T-cell (primary cell): ENCODE measurements at regions not wholly inside any gene's neighbourhood (a gene's known extent, or its start where the extent isn't known, plus 50 kb on each side); places are given as distances from the start of the nearest gene placed in this dataset.
"Not testable (repeated sequence)": the region's sequence is repeated elsewhere in the genome, so short reads cannot be mapped to it uniquely, and the experiment has no call there.

Experiments
- ATAC-seq, 4 experiments: fragments of 200-7000 bp in 3 of 4; fragments of 150-1000 bp in 1 of 4; cut with Tn5 transposase; replicated peaks in 1 of 4; 1 replicate in 3 of 4; 2 replicates in 1 of 4; pipeline ENCODE4 v1.10.0; 2021; ENCODE audit warnings: moderate library complexity in 3 of 4, mild to moderate bottlenecking in 2 of 4, moderate number of reproducible peaks in 1 of 4
- CTCF ChIA-PET, 2 donors: fragments of 300-600 bp; sonication (Branson Sonifier 250); formaldehyde crosslinking; loops; one replicate each; lab custom pipeline; 2022; ENCODE audit warnings: antibody characterized with exemption in 2 of 2; lab: Charles Lee
- POLR2A ChIA-PET, 2 donors: fragments of 300-600 bp; sonication (Branson Sonifier 250); formaldehyde crosslinking; loops; one replicate each; lab custom pipeline; 2022; ENCODE audit warnings: antibody characterized with exemption in 2 of 2; lab: Charles Lee
- DNase-seq, 35 experiments: peaks; one replicate each; pipeline versions ENCODE4 v3.0.0 to v3.0.0-alpha.2; 2013 to 2023
- H3K27ac ChIP-seq: one replicate; pipeline ENCODE4 v1.5.1; 2013; ENCODE audit warnings: low read length
- H3K27me3 ChIP-seq, 2 experiments: replicated peaks in 1 of 2; 1 replicate in 1 of 2; 2 replicates in 1 of 2; pipeline versions ENCODE4 v1.6.1 to v1.7.0; 2013; ENCODE audit warnings: low read length in 1 of 2, mixed read lengths in 1 of 2; ENCODE audit not compliant: control insufficient read depth in 2 of 2, insufficient read depth in 2 of 2; ENCODE audit errors: extremely low read depth in 1 of 2
- H3K36me3 ChIP-seq, 2 donors: 1 replicate in 1 of 2; 2 replicates in 1 of 2; pipeline versions ENCODE4 v1.6.1 to v1.7.0; 2013; ENCODE audit warnings: low read length in 1 of 2; ENCODE audit not compliant: control insufficient read depth in 2 of 2, insufficient read depth in 1 of 2; ENCODE audit errors: extremely low read depth in 1 of 2
- H3K4me1 ChIP-seq, 2 experiments: 1 replicate in 1 of 2; 2 replicates in 1 of 2; pipeline versions ENCODE4 v1.6.1 to v1.7.0; 2013; ENCODE audit warnings: low read length in 2 of 2, mixed read lengths in 1 of 2; ENCODE audit not compliant: insufficient read depth in 2 of 2, control insufficient read depth in 1 of 2; ENCODE audit errors: extremely low read depth in 1 of 2
- H3K4me3 ChIP-seq, 2 donors: 1 replicate in 1 of 2; 2 replicates in 1 of 2; pipeline versions ENCODE4 v1.5.1 to v1.7.0; 2013; ENCODE audit warnings: mild to moderate bottlenecking in 2 of 2, low read length in 1 of 2, moderate library complexity in 1 of 2; ENCODE audit not compliant: control insufficient read depth in 1 of 2; ENCODE audit errors: extremely low read depth in 1 of 2
- H3K9me3 ChIP-seq: 2 replicates; pipeline ENCODE4 v1.7.0; 2013
- H3K27ac Mint-ChIP-seq, 2 donors: one replicate each; pipeline ENCODE4 v1.8.0; 2020 to 2021; ENCODE audit warnings: mild to moderate bottlenecking in 2 of 2, mixed read lengths in 2 of 2
- H3K27me3 Mint-ChIP-seq, 2 donors: one replicate each; pipeline ENCODE4 v1.8.0; 2021 to 2022; ENCODE audit warnings: mixed read lengths in 2 of 2
- H3K36me3 Mint-ChIP-seq: one replicate; pipeline ENCODE4 v1.8.0; 2021; ENCODE audit warnings: mixed read lengths
- H3K4me1 Mint-ChIP-seq, 3 donors: one replicate each; pipeline ENCODE4 v1.8.0; 2020 to 2022; ENCODE audit warnings: mixed read lengths in 3 of 3, mild to moderate bottlenecking in 1 of 3
- H3K4me3 Mint-ChIP-seq, 3 donors: one replicate each; pipeline ENCODE4 v1.8.0; 2020 to 2022; ENCODE audit warnings: mild to moderate bottlenecking in 3 of 3, mixed read lengths in 3 of 3, moderate library complexity in 3 of 3
- H3K9me3 Mint-ChIP-seq, 3 donors: one replicate each; pipeline ENCODE4 v1.8.0; 2020 to 2022; ENCODE audit warnings: mixed read lengths in 3 of 3
- WGBS: methylation state at CpG from one replicate; pipeline ENCODE4 v1.1.5; 2013; ENCODE audit warnings: missing lambda C conversion rate; ENCODE audit not compliant: insufficient coverage; 5-methylcytosine and 5-hydroxymethylcytosine counted together

DNA sequence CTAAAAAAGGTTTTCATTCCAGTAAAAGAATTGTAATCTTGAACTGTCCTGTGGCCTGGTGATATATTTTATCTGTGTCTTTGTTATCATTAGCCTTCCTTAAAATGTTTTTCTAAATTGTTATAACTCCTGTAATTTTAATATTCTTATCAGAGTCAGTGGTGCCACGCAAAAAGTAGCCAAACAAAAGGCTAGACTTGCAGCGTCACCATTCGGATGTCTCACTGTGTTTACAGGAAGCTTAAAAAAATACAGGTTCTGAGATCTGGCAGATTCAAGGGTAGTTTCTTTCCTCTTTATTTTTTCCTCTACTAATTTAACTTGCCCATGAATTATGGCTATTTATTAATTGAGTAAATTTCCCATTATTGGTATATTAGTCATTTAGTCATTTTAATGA, 362.3 kb downstream of the MAT2B start:
- Mint-ChIP-seq H3K27ac (no peak overlapping the region), H3K4me1 (no peaks in the 10 kb centered on the region), H3K36me3 (no peaks in the 10 kb centered on the region), H3K4me3 (no peak overlapping the region), H3K9me3 (peaks cover 0 to 3% (median 3%) of the 10 kb centered on the region in 3 donors), H3K27me3 (no peaks in the 10 kb centered on the region)
- no peaks in the 10 kb centered on the region for H3K9me3 ChIP-seq
- ChIA-PET CTCF (no interaction called here), POLR2A (no interaction called here)
- no peaks in the 10 kb centered on the region for H3K27me3 ChIP-seq
- no peak for ATAC-seq
- H3K4me3 ChIP-seq, result no peak overlapping the region
- H3K4me1 ChIP-seq, result no peaks in the 10 kb centered on the region
- DNase-seq, result no peak
- no CpG with 5 or more reads among the region's 3 CpGs for WGBS
- H3K36me3 ChIP-seq, result no peaks in the 10 kb centered on the region
- no peak overlapping the region for H3K27ac ChIP-seq

DNA sequence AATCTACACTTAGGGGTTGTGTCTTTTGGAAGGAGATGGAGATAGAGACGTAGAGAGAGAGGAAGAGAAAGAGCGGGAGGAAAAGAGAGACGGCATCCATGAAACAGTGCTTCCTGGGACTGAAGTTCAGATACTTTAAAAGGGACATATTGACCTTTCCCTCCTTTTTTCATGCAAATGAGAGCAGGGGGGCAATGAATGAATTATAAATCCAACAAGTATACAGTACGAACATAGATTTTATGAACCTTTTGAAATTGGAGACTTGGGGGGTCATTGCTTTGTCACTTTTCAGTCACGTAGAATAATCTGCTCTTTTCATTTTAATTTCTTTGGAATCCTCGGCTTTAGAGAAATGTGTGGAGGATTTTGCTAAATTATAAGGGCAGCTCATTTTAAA, 364.2 kb downstream of the MAT2B start:
- 100% methylated on average over 1 of the region's 6 CpGs for WGBS
- H3K4me1 ChIP-seq, result no peaks in the 10 kb centered on the region
- POLR2A ChIA-PET, result no interaction called here

DNA sequence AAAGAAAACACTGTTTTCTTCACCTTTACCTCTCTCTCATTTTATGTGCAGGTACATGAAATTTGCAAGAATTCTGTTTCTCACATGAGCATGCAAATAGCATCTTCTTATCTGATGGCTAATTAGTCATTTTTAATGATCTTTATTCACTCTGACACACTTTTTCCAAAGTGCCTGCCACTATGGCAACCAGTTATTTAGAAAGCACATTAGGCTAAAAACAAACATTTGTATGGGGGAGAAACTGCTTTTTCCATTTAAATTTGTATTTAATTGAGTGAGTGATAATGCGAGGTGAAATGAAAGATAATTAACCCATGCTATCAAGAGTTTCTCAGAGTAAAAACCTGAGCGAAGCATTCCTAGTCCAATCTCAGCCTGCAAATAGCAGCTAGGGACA, 365.0 kb downstream of the MAT2B start:
- POLR2A ChIA-PET, result no interaction called here
- Histone ChIP-seq H3K4me1 (no peaks in the 10 kb centered on the region), H3K9me3 (no peaks in the 10 kb centered on the region), H3K36me3 (no peaks in the 10 kb centered on the region), H3K4me3 (no peak overlapping the region), H3K27ac (no peak overlapping the region), H3K27me3 (no peaks in the 10 kb centered on the region)
- Mint-ChIP-seq H3K27me3 (no peaks in the 10 kb centered on the region), H3K36me3 (no peaks in the 10 kb centered on the region), H3K4me3 (no peak overlapping the region), H3K4me1 (no peaks in the 10 kb centered on the region), H3K9me3 (peaks cover 0 to 8% (median 3%) of the 10 kb centered on the region in 3 donors), H3K27ac (no peak overlapping the region)
- CTCF ChIA-PET, result no interaction called here
- WGBS, result no CpG with 5 or more reads among the region's 2 CpGs
- ATAC-seq (no peak), DNase-seq (no peak)

More for the DNA sequence above, 364.2 kb downstream of the MAT2B start:
- H3K27me3 Mint-ChIP-seq, result no peaks in the 10 kb centered on the region
- no peaks in the 10 kb centered on the region for H3K36me3 Mint-ChIP-seq
- H3K27ac Mint-ChIP-seq, result no peak overlapping the region
- DNase-seq (no peak), ATAC-seq (no peak)
- Histone ChIP-seq H3K27me3 (no peaks in the 10 kb centered on the region), H3K4me3 (no peak overlapping the region), H3K9me3 (no peaks in the 10 kb centered on the region), H3K27ac (no peak overlapping the region), H3K36me3 (no peaks in the 10 kb centered on the region)
- H3K4me1 Mint-ChIP-seq, result no peaks in the 10 kb centered on the region
- CTCF ChIA-PET, result no interaction called here
- H3K9me3 Mint-ChIP-seq, result peaks cover 0 to 8% (median 3%) of the 10 kb centered on the region in 3 donors
- H3K4me3 Mint-ChIP-seq, result no peak overlapping the region

DNA sequence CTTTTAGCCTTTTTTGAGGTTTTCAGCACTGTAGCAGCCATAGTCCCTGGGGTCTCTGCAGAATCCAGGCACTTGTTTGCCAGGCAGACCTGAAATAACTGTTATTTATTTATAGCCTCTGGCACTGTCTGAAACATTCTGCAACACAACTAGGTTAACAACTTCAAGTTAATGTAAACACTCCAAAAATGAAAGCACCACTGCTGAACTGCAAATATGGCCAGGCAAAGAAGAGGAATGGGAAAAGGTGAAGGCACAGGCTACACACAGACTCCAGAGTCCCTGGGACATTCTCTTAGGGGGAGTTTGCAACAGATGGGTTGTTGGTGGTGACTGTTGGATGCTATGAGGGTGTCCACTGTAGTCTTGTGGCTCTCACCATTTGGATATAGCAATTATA, 369.0 kb downstream of the MAT2B start:
- Mint-ChIP-seq H3K9me3 (peaks cover 3 to 5% (median 4%) of the 10 kb centered on the region in 3 donors), H3K4me3 (no peak overlapping the region), H3K27ac (no peak overlapping the region), H3K36me3 (no peaks in the 10 kb centered on the region), H3K27me3 (no peaks in the 10 kb centered on the region), H3K4me1 (no peaks in the 10 kb centered on the region)
- Histone ChIP-seq H3K4me3 (no peak overlapping the region), H3K27ac (no peak overlapping the region), H3K4me1 (no peaks in the 10 kb centered on the region), H3K27me3 (no peaks in the 10 kb centered on the region), H3K36me3 (no peaks in the 10 kb centered on the region), H3K9me3 (no peaks in the 10 kb centered on the region)
- ATAC-seq (no peak), DNase-seq (no peak)
- POLR2A ChIA-PET, result no interaction called here
- CTCF ChIA-PET, result no interaction called here

DNA sequence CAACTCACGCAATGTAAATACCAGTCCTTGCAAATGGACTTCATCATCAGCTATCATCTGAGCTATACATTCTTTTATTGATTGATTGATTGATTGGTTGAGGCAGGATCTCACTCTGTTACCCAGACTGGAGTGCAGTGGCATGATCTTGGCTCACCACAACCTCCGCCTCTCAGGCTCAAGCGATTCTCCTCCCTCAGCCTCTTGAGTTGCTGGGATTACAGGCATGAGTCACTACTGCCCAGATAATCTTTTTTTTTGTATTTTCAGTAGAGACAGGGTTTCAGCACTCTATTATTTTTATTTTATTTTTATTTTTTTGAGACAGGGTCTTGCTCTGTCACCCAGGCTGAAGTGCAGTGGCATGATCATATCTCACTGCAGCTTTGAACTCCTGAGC, 369.5 kb downstream of the MAT2B start:
- H3K27ac Mint-ChIP-seq, H3K4me1 ChIP-seq, H3K9me3 Mint-ChIP-seq, H3K4me3 ChIP-seq, DNase-seq, H3K27me3 Mint-ChIP-seq, H3K27me3 ChIP-seq, ATAC-seq, CTCF ChIA-PET, H3K4me1 Mint-ChIP-seq, POLR2A ChIA-PET, H3K27ac ChIP-seq, H3K36me3 ChIP-seq, H3K4me3 Mint-ChIP-seq, H3K9me3 ChIP-seq, H3K36me3 Mint-ChIP-seq: not testable (repeated sequence)
- WGBS, result no CpG with 5 or more reads among the region's 3 CpGs

- POLR2A ChIA-PET, result no interaction called here
- DNase-seq (no peak), ATAC-seq (no peak)
- Mint-ChIP-seq H3K4me3 (no peak overlapping the region), H3K27ac (no peak overlapping the region), H3K4me1 (no peaks in the 10 kb centered on the region), H3K36me3 (no peaks in the 10 kb centered on the region), H3K27me3 (no peaks in the 10 kb centered on the region), H3K9me3 (peaks cover 3 to 5% (median 4%) of the 10 kb centered on the region in 3 donors)
- no peak overlapping the region for H3K4me3 ChIP-seq
- no peaks in the 10 kb centered on the region for H3K9me3 ChIP-seq
- no peaks in the 10 kb centered on the region for H3K36me3 ChIP-seq
- CTCF ChIA-PET, result no interaction called here
- WGBS, result no CpG with 5 or more reads among the region's 1 CpG
- no peak overlapping the region for H3K27ac ChIP-seq
- no peaks in the 10 kb centered on the region for H3K27me3 ChIP-seq
- no peaks in the 10 kb centered on the region for H3K4me1 ChIP-seq
These were observed 372.4 kb downstream of the MAT2B start for GRCh38 chr5:163877865-163878264.

GRCh38 chr5:163878490-163878889, 373.1 kb downstream of the MAT2B start:
- Histone ChIP-seq H3K4me1 (no peaks in the 10 kb centered on the region), H3K9me3 (no peaks in the 10 kb centered on the region), H3K36me3 (no peaks in the 10 kb centered on the region), H3K27me3 (no peaks in the 10 kb centered on the region), H3K27ac (no peak overlapping the region), H3K4me3 (no peak overlapping the region)
- Mint-ChIP-seq H3K4me1 (no peaks in the 10 kb centered on the region), H3K9me3 (peaks cover 3 to 5% (median 4%) of the 10 kb centered on the region in 3 donors), H3K36me3 (no peaks in the 10 kb centered on the region), H3K4me3 (no peak overlapping the region), H3K27me3 (no peaks in the 10 kb centered on the region), H3K27ac (no peak overlapping the region)
- CTCF ChIA-PET, result no interaction called here
- DNase-seq (no peak), ATAC-seq (no peak)
- POLR2A ChIA-PET, result no interaction called here
- no CpG with 5 or more reads among the region's 1 CpG for WGBS
